ENCODE measurements at regions not wholly inside any gene's neighbourhood (a gene's known extent, or its start where the extent isn't known, plus 50 kb on each side); places are given as distances from the start of the nearest gene placed in this dataset.

- no peak for TF ChIP-seq POLR2A (IDR thresholded peaks at IDR 0.05)
- no peak for TF ChIP-seq CTCF (IDR thresholded peaks at IDR 0.05)
These were observed 1785.3 kb upstream of the CELF4 start for GRCh38 chr18:39350945-39351344.

Data from ovary (tissue), 3 donors.